CD1c-positive myeloid dendritic cell (primary cell): ENCODE measurements at regions not wholly inside any gene's neighbourhood (a gene's known extent, or its start where the extent isn't known, plus 50 kb on each side); places are given as distances from the start of the nearest gene placed in this dataset.

Experiments
- DNase-seq: peaks from one replicate; pipeline ENCODE4 v3.0.0-alpha.2; 2016; ENCODE audit errors: extremely low spot score

DNA sequence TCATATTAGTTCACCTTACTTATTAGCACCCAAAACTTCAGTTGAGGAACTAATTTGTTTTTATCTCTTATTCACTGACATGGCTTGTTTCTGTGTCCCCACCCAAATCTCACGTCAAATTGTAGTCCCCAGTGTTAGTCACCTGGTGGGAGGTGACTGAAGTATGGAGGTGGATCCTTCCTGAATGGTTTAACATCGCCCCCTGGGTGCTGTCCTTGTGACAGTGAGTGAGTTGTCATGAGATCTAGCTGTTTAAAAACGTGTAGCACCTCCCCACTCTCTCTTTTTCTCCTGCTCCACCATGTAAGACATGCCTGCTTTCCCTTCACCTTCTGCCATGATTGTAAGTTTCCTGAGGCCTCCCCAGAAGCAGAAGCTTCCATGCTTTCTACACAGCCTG, 75.0 kb upstream of the HECTD2 start:
- no peak for DNase-seq

DNA sequence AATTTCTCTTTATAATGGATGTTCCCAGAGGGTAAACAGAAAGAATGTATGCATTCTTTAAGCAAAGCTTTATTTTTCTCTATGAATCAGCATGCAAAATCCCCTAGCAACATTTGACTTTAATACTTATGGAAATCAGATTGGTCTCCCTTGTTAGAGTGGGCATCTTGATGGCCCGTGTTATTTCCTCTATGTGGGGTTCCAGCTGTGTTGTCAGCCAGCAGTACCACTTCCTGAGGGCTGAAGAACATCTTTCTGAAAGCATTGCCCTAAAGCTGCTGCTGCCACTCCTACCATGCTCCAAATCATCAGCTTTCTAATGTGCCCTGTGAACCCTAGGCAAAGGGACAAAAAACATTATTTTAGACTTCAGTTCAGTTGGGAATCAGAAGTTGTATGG, 70.4 kb upstream of the HECTD2 start:
- no peak for DNase-seq

GRCh38 chr10:91340613-91341362, 69.4 kb upstream of the HECTD2 start:
- peak; percentile 44 for DNase-seq

DNA sequence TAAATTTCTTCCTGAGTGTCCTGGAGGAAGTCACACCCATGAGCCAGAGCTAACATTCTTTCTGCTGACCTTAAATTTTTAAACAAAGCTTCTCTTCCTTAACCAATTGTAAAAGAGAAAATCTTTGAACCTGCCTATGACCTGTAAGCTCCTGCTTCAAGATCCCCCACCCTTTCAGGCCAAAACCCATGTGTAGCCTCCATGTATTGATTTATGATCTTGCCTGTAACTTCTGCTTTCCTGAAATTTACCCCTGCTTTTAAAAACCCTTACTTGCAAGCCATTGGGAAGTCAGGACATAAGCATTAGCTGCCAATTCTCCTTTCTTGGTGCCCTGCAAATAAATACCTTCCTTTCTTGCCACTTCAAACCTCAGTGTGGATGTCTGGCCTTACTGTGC, 68.5 kb upstream of the HECTD2 start:
- no peak for DNase-seq

DNA sequence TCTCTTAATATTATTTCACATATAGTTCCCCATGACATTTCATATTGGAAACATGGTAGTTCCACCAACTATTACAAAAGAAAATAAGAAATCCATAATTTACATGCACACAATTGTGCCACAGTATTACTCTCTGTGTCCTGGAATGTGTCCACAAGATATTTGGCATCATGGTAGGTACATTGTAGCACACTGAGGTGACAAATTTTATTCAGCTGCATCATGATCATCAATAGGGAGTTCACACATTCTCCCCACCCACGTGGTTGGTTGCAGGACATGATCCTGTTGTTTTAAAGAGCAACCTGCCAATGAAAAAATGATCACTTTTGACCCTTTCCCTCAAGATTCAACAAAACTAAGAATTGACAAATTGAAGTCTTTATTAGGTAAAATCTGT, 67.1 kb upstream of the HECTD2 start:
- DNase-seq: no peak

- DNase-seq: no peak
These were observed 65.9 kb upstream of the HECTD2 start for GRCh38 chr10:91344117-91344856.

DNA sequence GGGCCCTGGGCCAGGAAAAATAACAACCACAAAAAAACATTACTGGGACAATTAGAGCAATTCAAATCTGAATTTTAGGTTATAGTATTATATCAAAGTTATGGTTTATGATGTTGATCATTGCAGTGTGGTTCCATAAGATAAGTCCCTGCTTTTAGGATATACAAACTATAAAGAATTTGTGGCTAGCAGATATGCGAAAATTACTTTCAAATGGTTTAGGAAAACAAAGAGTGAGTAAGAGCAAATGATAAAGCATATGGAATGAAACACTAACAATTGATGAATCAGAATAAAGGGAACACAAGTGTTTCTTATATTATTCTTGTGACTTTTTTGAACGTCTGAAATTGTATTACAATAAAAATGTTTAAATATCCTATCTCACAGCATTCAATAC, 64.4 kb upstream of the HECTD2 start:
- no peak for DNase-seq

DNA sequence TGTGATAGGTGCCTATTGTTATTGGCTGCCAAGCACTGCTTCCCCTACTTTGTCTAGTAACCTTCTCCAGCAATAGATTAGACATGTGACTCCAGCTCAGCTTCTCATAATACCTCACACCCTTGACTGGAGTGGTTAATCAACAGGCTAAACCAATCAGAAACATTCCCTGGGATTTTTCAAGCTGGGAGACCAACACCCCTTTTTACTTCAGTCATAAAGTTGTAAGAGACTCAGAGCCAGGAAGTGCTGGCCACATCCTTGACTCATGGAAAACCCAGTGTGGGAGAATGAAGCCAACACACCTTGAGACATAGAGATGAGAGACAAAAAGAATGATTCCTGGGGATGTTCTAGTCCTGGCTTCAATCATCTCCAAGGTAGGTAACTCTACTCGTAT, 62.6 kb upstream of the HECTD2 start:
- DNase-seq: no peak

DNA sequence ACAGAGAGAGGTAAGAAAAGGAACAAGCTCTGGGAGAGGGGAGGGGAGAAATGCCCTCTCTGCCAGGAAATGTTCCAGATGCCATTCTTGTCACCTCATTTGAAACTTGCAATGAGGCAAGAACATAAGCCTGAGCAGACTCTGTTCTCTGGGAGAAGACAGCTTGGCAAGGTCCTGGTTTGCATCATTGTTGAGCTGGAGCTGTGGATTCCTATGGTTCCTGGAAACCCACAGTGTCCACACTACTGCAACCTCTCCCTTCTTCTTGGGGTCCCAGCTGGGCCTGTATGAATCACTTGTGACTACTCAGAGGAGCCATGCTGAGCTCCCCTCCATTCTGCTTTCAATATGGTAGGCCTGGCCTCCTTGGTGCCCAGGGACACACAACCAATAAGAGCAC, 60.8 kb upstream of the HECTD2 start:
- no peak for DNase-seq

DNA sequence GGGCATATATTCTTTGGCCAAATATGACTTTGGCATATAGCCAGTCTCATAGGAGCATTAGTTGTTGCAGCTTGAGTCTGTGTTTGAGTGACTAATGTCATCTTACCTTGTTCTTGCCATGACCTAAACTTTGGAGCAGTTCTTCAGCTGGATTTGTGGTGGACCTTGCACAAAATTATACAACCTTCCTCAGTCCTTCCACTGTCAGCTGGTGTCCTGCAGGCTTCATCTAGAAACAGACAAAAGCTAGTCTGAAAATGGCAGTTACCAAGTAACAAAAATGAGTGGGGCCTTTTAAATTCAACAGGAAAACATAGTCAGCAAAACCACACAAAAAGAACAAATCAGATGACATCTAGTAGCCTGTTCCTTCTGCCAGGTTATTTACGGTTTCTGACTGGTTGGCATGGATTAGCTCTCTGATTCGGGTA, 59.5 kb upstream of the HECTD2 start:
- no peak for DNase-seq

GRCh38 chr10:91352760-91353159, 57.4 kb upstream of the HECTD2 start:
- DNase-seq: no peak

DNA sequence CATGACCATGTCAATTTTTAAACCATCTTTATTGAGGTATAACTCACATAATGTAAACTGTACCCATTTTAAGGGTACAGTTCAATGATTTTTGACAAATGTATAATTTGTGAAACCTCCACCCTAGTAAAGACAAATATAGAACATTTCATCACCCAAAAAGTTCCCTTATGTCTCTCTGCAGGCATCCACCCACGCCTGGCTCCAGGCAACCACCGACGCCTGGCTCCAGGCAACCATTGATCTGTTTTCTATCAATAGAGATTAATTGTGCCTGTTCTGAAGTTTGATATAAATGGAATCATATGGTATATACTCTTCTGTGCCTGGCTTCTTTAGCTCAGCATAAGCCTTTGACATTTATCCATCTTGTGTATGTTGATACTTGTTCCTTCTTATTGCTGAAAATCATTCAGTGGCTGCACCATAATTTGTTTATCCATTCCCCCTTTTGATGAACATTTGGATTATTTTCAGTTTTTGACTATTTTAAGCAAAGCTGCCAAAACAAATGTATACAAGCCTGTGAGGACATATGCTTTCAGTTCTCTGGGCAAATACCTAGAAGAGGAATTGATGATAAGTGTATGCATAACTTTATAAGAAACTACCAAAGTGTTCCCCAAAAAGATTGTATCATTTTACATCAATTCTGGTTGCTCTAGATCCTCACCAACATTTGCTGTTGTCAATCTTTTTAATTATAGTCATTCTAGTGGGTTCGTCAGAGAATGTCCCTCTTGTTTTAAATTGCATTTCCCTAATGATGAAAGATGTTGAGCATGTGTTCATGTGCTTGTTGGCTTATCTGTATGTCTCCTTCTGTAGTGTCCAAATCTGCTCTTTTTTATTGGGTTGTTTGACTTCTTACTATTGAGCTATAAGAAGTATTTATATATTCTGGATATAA, 55.7 kb upstream of the HECTD2 start:
- no peak for DNase-seq

- DNase-seq: no peak
These were observed 54.1 kb upstream of the HECTD2 start for GRCh38 chr10:91355998-91356397.

DNA sequence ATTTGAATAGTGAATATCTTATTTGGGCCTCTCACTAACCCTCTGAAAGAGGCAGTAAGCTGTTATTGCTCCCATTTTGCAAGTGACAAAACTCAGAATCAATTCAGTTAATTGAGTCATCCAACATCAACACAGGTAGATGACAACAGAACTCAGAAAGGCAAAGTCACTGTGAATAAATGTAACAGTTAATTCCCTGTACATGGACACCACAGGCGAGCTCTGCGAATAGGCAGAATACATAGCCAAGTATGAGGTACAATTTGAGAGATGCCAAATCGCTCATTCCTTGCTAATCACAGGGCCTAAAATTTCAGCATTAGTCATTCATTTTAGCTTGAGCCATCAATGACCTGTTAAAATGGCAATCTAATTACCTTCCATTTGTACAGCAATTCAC, 52.6 kb upstream of the HECTD2 start:
- no peak for DNase-seq
